CD4-positive, alpha-beta memory T cell (primary cell): ENCODE measurements at regions not wholly inside any gene's neighbourhood (a gene's known extent, or its start where the extent isn't known, plus 50 kb on each side); places are given as distances from the start of the nearest gene placed in this dataset.
A peak's percentile ranks its signal among the peaks of the same experiment; 100 is the strongest.
"Not testable (repeated sequence)": the region's sequence is repeated elsewhere in the genome, so short reads cannot be mapped to it uniquely, and the experiment has no call there.

Experiments
- CTCF ChIA-PET: fragments of 350-600 bp; sonication (Branson Sonifier 250); formaldehyde crosslinking; loops from one replicate; lab custom pipeline; 2021; ENCODE audit warnings: inconsistent platforms; ENCODE audit not compliant: partially characterized antibody; lab: Charles Lee
- POLR2A ChIA-PET: fragments of 350-600 bp; sonication (Branson Sonifier 250); formaldehyde crosslinking; loops from one replicate; lab custom pipeline; 2021; ENCODE audit not compliant: partially characterized antibody; lab: Charles Lee
- DNase-seq, 5 donors: peaks; one replicate each; pipeline versions ENCODE4 v3.0.0 to v3.0.0-alpha.2; 2020 to 2022; ENCODE audit warnings: mixed read lengths in 1 of 5
- H3K27ac ChIP-seq: one replicate; pipeline ENCODE4 v1.7.0; 2013; ENCODE audit warnings: low read depth, low read length
- H3K27me3 ChIP-seq: 2 replicates; pipeline ENCODE4 v1.7.0; 2013; ENCODE audit warnings: mild to moderate bottlenecking, low read length, moderate library complexity; ENCODE audit not compliant: insufficient read depth
- H3K36me3 ChIP-seq: 2 replicates; pipeline ENCODE4 v1.7.0; 2013; ENCODE audit warnings: mild to moderate bottlenecking, low read length, moderate library complexity; ENCODE audit not compliant: insufficient read depth
- H3K4me1 ChIP-seq: 2 replicates; pipeline ENCODE4 v1.7.0; 2013; ENCODE audit warnings: mild to moderate bottlenecking, low read length, moderate library complexity; ENCODE audit not compliant: insufficient read depth
- H3K4me3 ChIP-seq, 2 donors: one replicate each; pipeline ENCODE4 v1.7.0; 2013; ENCODE audit warnings: low read length in 2 of 2, mild to moderate bottlenecking in 1 of 2
- H3K9me3 ChIP-seq, 2 donors: one replicate each; pipeline ENCODE4 v1.7.0; 2013; ENCODE audit warnings: low read length in 2 of 2, control low read depth in 1 of 2; ENCODE audit not compliant: control insufficient read depth in 1 of 2
- H3K27ac Mint-ChIP-seq, 7 donors: one replicate each; pipeline ENCODE4 v1.8.0; 2020 to 2021; ENCODE audit warnings: mixed read lengths in 7 of 7, mild to moderate bottlenecking in 6 of 7, inconsistent platforms in 3 of 7, moderate library complexity in 3 of 7
- H3K27me3 Mint-ChIP-seq, 2 donors: one replicate each; pipeline ENCODE4 v1.8.0; 2020 to 2021; ENCODE audit warnings: mixed read lengths in 2 of 2
- H3K36me3 Mint-ChIP-seq, 2 donors: one replicate each; pipeline ENCODE4 v1.8.0; 2020 to 2021; ENCODE audit warnings: mixed read lengths in 2 of 2, inconsistent platforms in 1 of 2, mild to moderate bottlenecking in 1 of 2
- H3K4me1 Mint-ChIP-seq, 4 donors: one replicate each; pipeline ENCODE4 v1.8.0; 2020 to 2021; ENCODE audit warnings: mixed read lengths in 4 of 4, mild to moderate bottlenecking in 1 of 4
- H3K4me3 Mint-ChIP-seq, 8 donors: one replicate each; pipeline ENCODE4 v1.8.0; 2020 to 2021; ENCODE audit warnings: mixed read lengths in 8 of 8, mild to moderate bottlenecking in 7 of 8, moderate library complexity in 6 of 8, inconsistent platforms in 3 of 8
- H3K9me3 Mint-ChIP-seq, 8 donors: one replicate each; pipeline ENCODE4 v1.8.0; 2020 to 2021; ENCODE audit warnings: mixed read lengths in 8 of 8, mild to moderate bottlenecking in 5 of 8, inconsistent platforms in 3 of 8, moderate library complexity in 1 of 8
- intact Hi-C: fragments of 100-400 bp; cut with micrococcal nuclease; formaldehyde crosslinking; loops from one replicate; pipeline ENCODE4 v1.15.1; 2023

DNA sequence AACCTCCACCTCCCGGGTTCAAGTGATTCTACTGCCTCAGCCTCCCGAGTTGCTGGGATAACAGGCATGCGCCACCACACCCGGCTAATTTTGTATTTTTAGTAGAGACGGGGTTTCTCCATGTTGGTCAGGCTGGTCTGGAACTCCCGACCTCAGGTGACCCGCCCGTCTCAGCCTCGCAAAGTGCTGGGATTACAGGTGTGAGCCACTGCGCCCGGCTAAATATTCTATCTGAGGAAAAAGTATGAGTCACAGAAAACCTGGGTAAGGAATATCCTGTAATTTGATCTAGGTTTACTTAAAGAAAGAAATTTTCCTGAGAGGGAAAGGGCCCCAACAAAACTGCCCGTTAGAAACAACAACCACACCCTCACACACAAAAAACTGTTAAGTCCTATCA lies 776.2 kb upstream of the NCAM2 start:
- POLR2A ChIA-PET, H3K27me3 Mint-ChIP-seq, H3K4me1 Mint-ChIP-seq, H3K4me3 ChIP-seq, CTCF ChIA-PET, H3K4me3 Mint-ChIP-seq, DNase-seq, H3K27me3 ChIP-seq, H3K4me1 ChIP-seq, H3K27ac Mint-ChIP-seq, H3K27ac ChIP-seq, intact Hi-C loops, H3K36me3 ChIP-seq, H3K36me3 Mint-ChIP-seq, H3K9me3 ChIP-seq: not testable (repeated sequence)
- peaks cover 0 to 21% (median 8%) of the 10 kb centered on the region in 8 donors for H3K9me3 Mint-ChIP-seq

DNA sequence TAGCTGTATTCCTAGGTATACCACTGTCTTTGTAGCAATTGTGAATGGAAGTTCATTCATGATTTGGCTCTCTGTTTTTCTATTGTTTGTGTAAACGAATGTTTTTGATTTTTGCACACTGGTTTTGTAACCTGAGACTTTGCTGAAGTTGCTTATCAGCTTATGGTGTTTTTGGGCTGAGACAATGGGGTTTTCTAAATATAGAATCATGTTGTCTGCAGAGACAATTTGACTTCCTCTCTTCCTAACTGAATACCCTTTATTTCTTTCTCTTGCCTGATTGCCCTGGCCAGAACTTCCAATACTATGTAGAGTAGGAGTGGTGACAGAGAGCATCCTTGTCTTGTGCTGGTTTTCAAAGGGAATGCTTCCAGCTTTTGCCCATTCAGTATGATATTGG lies 761.6 kb upstream of the NCAM2 start:
- H3K27me3 ChIP-seq, H3K36me3 ChIP-seq, H3K27ac ChIP-seq, CTCF ChIA-PET, H3K9me3 ChIP-seq, H3K4me1 ChIP-seq, intact Hi-C loops, H3K27me3 Mint-ChIP-seq, DNase-seq, H3K4me1 Mint-ChIP-seq, H3K36me3 Mint-ChIP-seq, H3K4me3 Mint-ChIP-seq, POLR2A ChIA-PET, H3K4me3 ChIP-seq: not testable (repeated sequence)
- H3K9me3 Mint-ChIP-seq, result peaks cover 0 to 25% (median 22%) of the 10 kb centered on the region in 8 donors
- H3K27ac Mint-ChIP-seq, result peak overlapping the region in 1 of 7 donors; percentile 53

DNA sequence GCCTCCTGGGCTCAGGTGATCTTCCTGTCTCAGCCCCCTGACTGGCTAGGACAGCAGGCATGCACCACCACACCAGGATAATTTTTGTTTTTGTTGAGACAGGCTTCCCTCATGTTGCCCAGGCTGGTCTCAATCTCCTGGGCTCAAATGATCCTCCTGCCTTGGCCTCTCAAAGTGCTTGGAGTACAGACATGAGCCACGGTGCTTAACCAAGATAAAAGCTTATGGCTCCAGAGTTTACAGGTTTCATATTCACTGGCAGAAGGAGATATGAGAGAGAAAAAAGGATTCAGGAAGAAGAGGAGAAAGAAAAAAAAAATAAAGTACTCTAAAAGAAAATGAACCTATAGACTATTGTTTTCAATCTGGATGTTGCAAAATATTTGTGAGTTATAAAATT lies 748.8 kb upstream of the NCAM2 start:
- Histone ChIP-seq H3K36me3 (no peaks in the 10 kb centered on the region), H3K27me3 (no peaks in the 10 kb centered on the region), H3K4me3 (no peak overlapping the region), H3K27ac (no peak overlapping the region), H3K9me3 (no peaks in the 10 kb centered on the region), H3K4me1 (no peaks in the 10 kb centered on the region)
- Mint-ChIP-seq H3K9me3 (peaks cover 0 to 13% (median 3%) of the 10 kb centered on the region in 8 donors), H3K4me1 (no peaks in the 10 kb centered on the region), H3K4me3 (no peak overlapping the region), H3K36me3 (no peaks in the 10 kb centered on the region), H3K27ac (no peak overlapping the region), H3K27me3 (no peaks in the 10 kb centered on the region)
- CTCF ChIA-PET, result no interaction called here
- intact Hi-C loops, result no loop called here
- POLR2A ChIA-PET, result no interaction called here
- no peak for DNase-seq

DNA sequence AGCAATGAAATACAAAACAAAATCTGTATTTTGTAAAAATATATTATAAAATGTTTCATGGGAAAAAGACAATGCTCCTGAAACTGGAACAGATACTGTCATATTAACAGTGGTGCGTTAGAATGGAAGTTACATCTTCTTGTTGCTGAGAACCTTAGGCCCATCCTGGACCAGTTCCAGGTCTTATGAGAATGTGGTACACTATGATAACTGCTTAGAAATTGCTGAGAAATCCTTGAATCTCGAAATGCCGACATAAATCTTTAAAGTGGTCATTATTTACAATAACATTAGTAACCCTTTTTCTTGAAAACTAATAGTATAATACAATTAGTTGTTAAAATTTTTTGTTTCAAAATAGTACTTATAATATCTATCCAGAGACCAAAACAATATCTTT lies 747.9 kb upstream of the NCAM2 start:
- intact Hi-C loops, result no loop called here
- Histone ChIP-seq H3K27ac (no peak overlapping the region), H3K9me3 (no peaks in the 10 kb centered on the region), H3K36me3 (no peaks in the 10 kb centered on the region), H3K27me3 (no peaks in the 10 kb centered on the region), H3K4me3 (no peak overlapping the region), H3K4me1 (no peaks in the 10 kb centered on the region)
- Mint-ChIP-seq H3K4me1 (no peaks in the 10 kb centered on the region), H3K36me3 (no peaks in the 10 kb centered on the region), H3K9me3 (peaks cover 0 to 17% (median 4%) of the 10 kb centered on the region in 8 donors), H3K4me3 (no peak overlapping the region), H3K27ac (no peak overlapping the region), H3K27me3 (no peaks in the 10 kb centered on the region)
- DNase-seq, result no peak
- CTCF ChIA-PET, result no interaction called here
- POLR2A ChIA-PET, result no interaction called here

DNA sequence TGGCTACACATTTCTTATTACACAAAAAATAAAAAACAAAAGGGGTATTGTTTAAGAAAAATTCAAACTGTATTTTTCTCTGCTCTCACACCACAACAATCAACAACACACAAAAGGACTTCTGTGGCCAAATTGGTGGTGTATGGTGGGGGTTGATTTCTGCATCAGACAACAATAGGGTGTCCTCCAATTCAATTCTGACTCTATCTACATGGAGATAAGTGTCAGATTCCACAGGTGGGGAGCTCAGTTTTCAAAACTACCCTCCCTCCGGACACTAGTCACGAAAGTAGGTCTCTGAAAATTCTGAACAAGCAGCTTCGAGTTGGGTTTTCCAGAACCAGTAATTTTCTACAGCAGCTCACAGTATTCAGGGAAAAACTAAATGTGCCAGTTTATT lies 744.9 kb upstream of the NCAM2 start:
- Mint-ChIP-seq H3K4me3 (no peak overlapping the region), H3K27ac (no peak overlapping the region), H3K27me3 (no peaks in the 10 kb centered on the region), H3K36me3 (no peaks in the 10 kb centered on the region), H3K4me1 (no peaks in the 10 kb centered on the region), H3K9me3 (peaks cover 0 to 11% (median 4%) of the 10 kb centered on the region in 8 donors)
- CTCF ChIA-PET, result no interaction called here
- H3K27me3 ChIP-seq, result no peaks in the 10 kb centered on the region
- H3K4me3 ChIP-seq, result no peak overlapping the region
- no peaks in the 10 kb centered on the region for H3K36me3 ChIP-seq
- no peak for DNase-seq
- POLR2A ChIA-PET, result no interaction called here
- H3K9me3 ChIP-seq, result no peaks in the 10 kb centered on the region
- intact Hi-C loops, result no loop called here
- no peak overlapping the region for H3K27ac ChIP-seq
- H3K4me1 ChIP-seq, result no peaks in the 10 kb centered on the region

DNA sequence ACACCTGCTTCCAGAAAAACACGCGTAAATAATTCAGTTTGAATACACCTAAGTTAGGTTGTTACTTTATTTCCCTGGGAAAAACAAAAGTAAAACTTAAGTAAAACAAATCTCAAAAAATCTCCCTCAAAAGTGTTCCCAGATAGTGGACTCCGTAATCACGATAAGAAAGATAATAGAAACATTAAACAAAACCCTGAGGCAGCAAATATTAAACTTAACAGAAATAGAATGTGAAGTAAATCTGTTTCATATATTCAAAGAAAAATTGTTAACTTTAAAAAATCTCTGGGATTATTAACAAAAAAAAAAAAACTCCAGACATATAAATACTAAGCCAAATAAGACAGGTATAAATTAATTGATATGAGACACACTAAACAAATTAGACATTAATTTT lies 743.2 kb upstream of the NCAM2 start:
- H3K9me3 ChIP-seq, result no peaks in the 10 kb centered on the region
- H3K36me3 Mint-ChIP-seq, result no peaks in the 10 kb centered on the region
- H3K4me3 Mint-ChIP-seq, result no peak overlapping the region
- H3K9me3 Mint-ChIP-seq, result peaks cover 0 to 12% (median 4%) of the 10 kb centered on the region in 8 donors
- H3K36me3 ChIP-seq, result no peaks in the 10 kb centered on the region
- no peak overlapping the region for H3K27ac ChIP-seq
- CTCF ChIA-PET, result no interaction called here
- no peaks in the 10 kb centered on the region for H3K4me1 ChIP-seq
- no peak overlapping the region for H3K27ac Mint-ChIP-seq
- POLR2A ChIA-PET, result no interaction called here
- H3K27me3 ChIP-seq, result no peaks in the 10 kb centered on the region
- no peak overlapping the region for H3K4me3 ChIP-seq
- H3K27me3 Mint-ChIP-seq, result no peaks in the 10 kb centered on the region
- intact Hi-C loops, result no loop called here
- no peaks in the 10 kb centered on the region for H3K4me1 Mint-ChIP-seq
- no peak for DNase-seq

DNA sequence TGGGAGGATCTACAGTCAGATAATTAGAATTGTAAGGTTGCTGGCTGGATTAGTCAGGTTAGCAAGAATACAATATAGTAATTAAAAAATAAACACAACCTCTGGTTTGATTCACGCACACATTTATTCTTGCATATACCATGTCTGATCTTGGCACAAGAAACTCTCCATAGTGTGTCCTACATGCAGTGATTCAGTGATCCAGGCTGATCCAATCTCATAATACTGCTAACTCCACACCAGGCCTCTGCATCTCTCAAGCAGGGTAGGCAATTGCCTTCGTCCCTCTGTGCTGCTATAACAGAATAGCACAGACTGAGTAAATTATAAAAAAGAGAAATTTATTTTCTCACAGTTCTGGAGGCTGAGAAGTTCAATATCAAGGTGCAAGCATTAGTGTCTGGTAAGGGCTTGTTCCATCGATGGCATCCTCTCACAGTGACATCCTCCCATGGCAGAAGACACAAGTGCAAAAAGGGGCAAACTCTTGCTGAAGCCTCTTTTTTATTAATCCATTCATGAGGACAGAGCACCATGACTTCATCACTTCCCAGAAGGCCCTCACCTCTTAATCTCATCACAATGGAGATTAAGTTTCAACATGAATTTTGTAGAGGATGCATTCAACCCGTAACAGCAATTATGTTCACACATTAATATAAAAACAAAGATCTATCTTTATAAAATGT lies 741.0 kb upstream of the NCAM2 start:
- ChIA-PET POLR2A (no interaction called here), CTCF (no interaction called here)
- no peaks in the 10 kb centered on the region for H3K36me3 Mint-ChIP-seq
- no peak for DNase-seq
- Histone ChIP-seq H3K4me3 (no peak overlapping the region), H3K27me3 (no peaks in the 10 kb centered on the region), H3K4me1 (no peaks in the 10 kb centered on the region), H3K9me3 (no peaks in the 10 kb centered on the region), H3K36me3 (no peaks in the 10 kb centered on the region), H3K27ac (no peak overlapping the region)
- H3K27ac Mint-ChIP-seq, result no peak overlapping the region
- no peaks in the 10 kb centered on the region for H3K27me3 Mint-ChIP-seq
- H3K4me1 Mint-ChIP-seq, result no peaks in the 10 kb centered on the region
- intact Hi-C loops, result no loop called here
- H3K4me3 Mint-ChIP-seq, result no peak overlapping the region
- H3K9me3 Mint-ChIP-seq, result peaks cover 0 to 12% (median 4%) of the 10 kb centered on the region in 8 donors

DNA sequence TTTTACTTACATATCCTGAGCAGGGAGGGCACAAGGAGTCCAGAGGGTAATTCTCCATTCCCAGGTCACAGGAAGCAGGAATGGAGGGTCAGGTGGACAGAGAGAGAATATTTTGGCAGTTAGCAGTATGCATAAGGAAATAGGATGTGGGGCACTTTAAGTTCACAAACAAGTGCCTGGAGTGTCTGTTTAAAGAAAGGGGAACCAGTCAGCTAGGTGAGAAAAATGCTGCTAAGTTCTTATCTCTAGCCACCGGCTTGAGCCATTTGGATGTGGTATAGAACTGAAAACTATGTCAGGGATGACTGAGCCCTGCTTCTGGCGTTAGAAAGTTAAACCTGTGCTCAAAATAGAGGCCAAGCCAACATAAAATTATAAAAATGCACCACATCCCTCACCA lies 739.7 kb upstream of the NCAM2 start:
- ChIA-PET CTCF (no interaction called here), POLR2A (no interaction called here)
- Histone ChIP-seq H3K9me3 (no peaks in the 10 kb centered on the region), H3K4me3 (no peak overlapping the region), H3K36me3 (no peaks in the 10 kb centered on the region), H3K27me3 (no peaks in the 10 kb centered on the region), H3K4me1 (no peaks in the 10 kb centered on the region), H3K27ac (no peak overlapping the region)
- Mint-ChIP-seq H3K4me3 (no peak overlapping the region), H3K27ac (no peak overlapping the region), H3K36me3 (no peaks in the 10 kb centered on the region), H3K9me3 (peaks cover 0 to 9% (median 3%) of the 10 kb centered on the region in 8 donors), H3K27me3 (no peaks in the 10 kb centered on the region), H3K4me1 (no peaks in the 10 kb centered on the region)
- DNase-seq, result no peak
- intact Hi-C loops, result no loop called here
